ENCODE measurements at regions not wholly inside any gene's neighbourhood (a gene's known extent, or its start where the extent isn't known, plus 50 kb on each side); places are given as distances from the start of the nearest gene placed in this dataset.

DNA sequence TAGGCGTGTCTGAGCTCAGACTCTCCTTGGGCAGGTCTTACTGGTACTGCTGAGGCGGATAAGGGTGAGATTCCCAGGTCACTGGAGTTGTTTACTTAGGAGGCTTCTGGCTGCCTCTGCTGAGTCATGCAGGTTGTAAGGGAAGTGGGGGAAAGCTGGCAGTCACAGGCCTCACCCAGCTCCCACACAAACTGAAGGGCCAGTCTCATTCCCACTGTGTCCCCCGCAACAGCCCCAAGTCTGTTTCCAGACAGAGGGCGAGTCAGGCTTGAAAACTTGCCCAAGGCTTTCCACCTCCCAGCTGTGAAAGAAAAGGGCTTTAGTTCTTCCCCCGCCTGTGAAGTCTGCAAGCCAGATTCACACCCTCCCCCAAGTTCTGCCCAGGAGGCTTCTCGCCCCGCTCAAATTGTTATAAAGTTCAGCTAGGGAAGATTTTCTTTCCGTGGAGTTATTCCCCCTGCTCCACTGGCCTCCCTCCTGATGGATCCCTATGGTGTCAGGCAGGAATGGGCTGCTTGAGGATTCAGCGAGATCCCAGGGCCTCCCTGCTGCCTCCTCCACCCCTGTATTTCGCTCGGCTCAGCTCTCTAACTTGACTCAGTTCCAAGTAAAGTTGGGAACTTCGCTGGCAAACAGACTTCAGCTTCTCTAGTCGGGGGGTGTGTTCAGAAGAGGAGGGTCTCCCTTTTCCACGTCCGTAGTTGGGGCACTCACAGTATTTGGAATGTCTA is 248.6 kb downstream of the NR4A2 start:
- H3K9me3 ChIP-seq: peaks cover 0 to 19% (median 0%) of the 10 kb centered on the region in 3 donors
- H3K4me3 ChIP-seq: no peak overlapping the region
- H3K27me3 ChIP-seq: no peaks in the 10 kb centered on the region
- no peak overlapping the region for H3K27ac ChIP-seq
- 48 to 69% methylated on average over 4 to 9 of the region's 15 CpGs for WGBS, 2 donors (ENCODE audit: low coverage in 1 of 2)
- no peaks in the 10 kb centered on the region for H3K36me3 ChIP-seq
- TF ChIP-seq EP300 (IDR thresholded peaks at IDR 0.05): no peak
- no peaks in the 10 kb centered on the region for H3K4me1 ChIP-seq
- no peak for ATAC-seq

DNA sequence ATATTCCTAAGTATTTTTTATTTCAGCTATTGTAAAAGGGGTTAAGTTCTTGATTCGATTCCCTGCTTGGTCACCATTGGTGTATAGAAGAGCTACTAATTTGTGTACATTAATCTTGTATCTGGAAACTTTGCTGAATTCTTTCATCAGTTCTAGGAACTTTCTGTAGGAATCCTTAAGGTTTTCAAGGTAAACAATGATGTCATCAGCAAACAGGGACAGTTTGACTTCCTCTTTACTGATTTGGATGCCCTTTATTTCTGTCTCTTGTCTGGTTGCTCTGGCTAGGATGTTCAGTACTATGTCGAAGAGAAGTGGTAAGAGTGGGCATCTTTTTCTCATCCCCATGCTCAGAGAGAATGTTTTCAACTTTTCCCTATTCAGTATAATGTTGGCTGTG is 252.7 kb downstream of the NR4A2 start:
- Histone ChIP-seq H3K27ac (no peak overlapping the region), H3K4me1 (no peaks in the 10 kb centered on the region), H3K36me3 (no peaks in the 10 kb centered on the region), H3K9me3 (peaks cover 0 to 19% (median 0%) of the 10 kb centered on the region in 3 donors), H3K4me3 (no peak overlapping the region), H3K27me3 (no peaks in the 10 kb centered on the region)
- no peak for ATAC-seq
- no peak for TF ChIP-seq POLR2A (IDR thresholded peaks at IDR 0.05)
- TF ChIP-seq POLR2AphosphoS5 (IDR thresholded peaks at IDR 0.05): no peak
- TF ChIP-seq EP300 (IDR thresholded peaks at IDR 0.05): no peak
- TF ChIP-seq, protein P1, sequence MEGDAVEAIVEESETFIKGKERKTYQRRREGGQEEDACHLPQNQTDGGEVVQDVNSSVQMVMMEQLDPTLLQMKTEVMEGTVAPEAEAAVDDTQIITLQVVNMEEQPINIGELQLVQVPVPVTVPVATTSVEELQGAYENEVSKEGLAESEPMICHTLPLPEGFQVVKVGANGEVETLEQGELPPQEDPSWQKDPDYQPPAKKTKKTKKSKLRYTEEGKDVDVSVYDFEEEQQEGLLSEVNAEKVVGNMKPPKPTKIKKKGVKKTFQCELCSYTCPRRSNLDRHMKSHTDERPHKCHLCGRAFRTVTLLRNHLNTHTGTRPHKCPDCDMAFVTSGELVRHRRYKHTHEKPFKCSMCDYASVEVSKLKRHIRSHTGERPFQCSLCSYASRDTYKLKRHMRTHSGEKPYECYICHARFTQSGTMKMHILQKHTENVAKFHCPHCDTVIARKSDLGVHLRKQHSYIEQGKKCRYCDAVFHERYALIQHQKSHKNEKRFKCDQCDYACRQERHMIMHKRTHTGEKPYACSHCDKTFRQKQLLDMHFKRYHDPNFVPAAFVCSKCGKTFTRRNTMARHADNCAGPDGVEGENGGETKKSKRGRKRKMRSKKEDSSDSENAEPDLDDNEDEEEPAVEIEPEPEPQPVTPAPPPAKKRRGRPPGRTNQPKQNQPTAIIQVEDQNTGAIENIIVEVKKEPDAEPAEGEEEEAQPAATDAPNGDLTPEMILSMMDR (IDR thresholded peaks at IDR 0.05): no peak
- 91 to 100% methylated on average over 2 of the region's 2 CpGs for WGBS, 2 donors (ENCODE audit: low coverage in 1 of 2)

DNA sequence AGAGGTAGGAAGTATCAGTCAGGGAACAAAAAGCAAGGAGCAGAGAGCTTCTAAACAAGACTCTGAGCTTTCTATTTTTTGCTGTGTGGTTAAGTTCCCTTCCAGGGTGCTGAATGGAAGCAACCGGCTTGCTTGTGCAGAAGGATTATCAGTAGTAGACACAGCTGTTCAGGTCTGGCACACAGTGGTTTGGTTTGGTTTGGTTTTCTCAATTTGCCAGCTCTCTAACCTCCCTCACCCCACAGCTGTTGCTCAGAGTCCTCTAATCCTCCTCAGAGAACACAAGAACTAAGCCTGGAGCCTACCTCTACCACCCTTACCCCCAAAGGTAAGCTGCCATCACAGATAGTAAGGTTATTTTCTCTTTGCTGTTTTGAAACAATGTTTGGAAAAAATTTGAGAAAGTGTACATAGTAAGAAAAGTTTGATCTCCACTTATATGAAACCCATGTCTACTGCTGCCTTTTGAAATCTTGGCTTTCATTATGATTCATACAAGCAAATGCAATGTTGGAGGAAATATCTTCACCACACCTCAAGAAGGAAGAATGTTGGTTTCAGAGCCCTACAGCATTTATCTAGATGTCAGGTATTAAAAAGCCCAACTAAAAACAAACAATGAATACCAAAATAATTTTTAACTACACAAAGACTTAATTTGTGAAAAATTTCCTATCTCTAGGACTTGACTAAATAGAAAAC is 255.3 kb downstream of the NR4A2 start:
- H3K36me3 ChIP-seq: no peaks in the 10 kb centered on the region
- peaks cover 0 to 19% (median 0%) of the 10 kb centered on the region in 3 donors for H3K9me3 ChIP-seq
- H3K27ac ChIP-seq: no peak overlapping the region
- no peaks in the 10 kb centered on the region for H3K27me3 ChIP-seq
- no peak overlapping the region for H3K4me3 ChIP-seq
- no peak for ATAC-seq
- no peak for TF ChIP-seq POLR2AphosphoS5 (IDR thresholded peaks at IDR 0.05)
- TF ChIP-seq, protein P1 (IDR thresholded peaks at IDR 0.05): no peak
- H3K4me1 ChIP-seq: no peaks in the 10 kb centered on the region
- 17 to 33% methylated on average over 1 of the region's 1 CpG for WGBS, 2 donors (ENCODE audit: low coverage in 1 of 2)

DNA sequence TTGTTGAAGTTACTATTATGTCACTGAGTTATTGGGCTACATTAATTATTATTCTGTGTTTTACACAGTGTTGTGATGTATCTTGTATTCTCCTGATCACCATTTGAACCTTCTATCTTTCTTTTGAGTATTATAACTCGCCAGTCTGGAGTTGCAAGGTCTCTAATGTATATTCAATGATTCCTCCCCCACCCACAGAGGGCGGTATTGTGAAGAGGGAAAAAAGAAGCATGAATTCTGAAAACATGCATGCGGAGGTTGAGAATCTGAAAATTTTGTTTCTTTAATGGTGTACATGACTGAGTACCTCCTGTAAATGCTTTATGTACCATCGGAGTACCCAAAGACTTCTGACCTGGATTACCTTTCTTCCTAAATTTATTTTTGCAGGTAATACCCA is 266.6 kb downstream of the NR4A2 start:
- H3K9me3 ChIP-seq: no peaks in the 10 kb centered on the region
- H3K27ac ChIP-seq: no peak overlapping the region
- 81 to 94% methylated on average over 4 of the region's 4 CpGs for WGBS, 2 donors (ENCODE audit: low coverage in 1 of 2)
- no peak overlapping the region for H3K4me3 ChIP-seq
- H3K36me3 ChIP-seq: no peaks in the 10 kb centered on the region
- no peak for TF ChIP-seq POLR2A (IDR thresholded peaks at IDR 0.05)
- TF ChIP-seq POLR2AphosphoS5 (IDR thresholded peaks at IDR 0.05): no peak
- TF ChIP-seq, protein P1 (IDR thresholded peaks at IDR 0.05): no peak
- no peak for TF ChIP-seq EP300 (IDR thresholded peaks at IDR 0.05)
- ATAC-seq: no peak
- no peaks in the 10 kb centered on the region for H3K27me3 ChIP-seq
- no peaks in the 10 kb centered on the region for H3K4me1 ChIP-seq

DNA sequence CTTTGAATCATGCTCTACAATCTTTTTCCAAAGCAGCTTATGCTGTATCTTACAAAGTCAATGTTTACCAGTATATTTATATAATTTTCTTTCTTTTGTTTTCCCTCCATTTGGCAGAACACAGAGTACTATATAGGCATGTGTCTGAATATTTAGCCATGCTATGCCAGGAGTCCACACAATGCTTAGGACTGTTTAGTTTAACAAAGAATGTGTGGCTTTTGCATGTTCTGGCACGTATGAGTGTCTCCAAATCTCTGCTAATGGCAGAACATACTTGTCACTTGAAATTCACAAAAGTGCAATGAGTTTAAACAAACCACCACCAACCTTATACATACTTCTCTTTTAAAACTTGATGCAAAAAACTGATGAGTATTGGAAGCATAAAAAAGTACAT is 268.0 kb downstream of the NR4A2 start:
- no peak for ATAC-seq
- Histone ChIP-seq H3K36me3 (no peaks in the 10 kb centered on the region), H3K4me3 (no peak overlapping the region), H3K4me1 (no peaks in the 10 kb centered on the region), H3K27ac (no peak overlapping the region), H3K9me3 (no peaks in the 10 kb centered on the region), H3K27me3 (no peaks in the 10 kb centered on the region)
- TF ChIP-seq, protein P1 (IDR thresholded peaks at IDR 0.05): no peak
- TF ChIP-seq POLR2AphosphoS5 (IDR thresholded peaks at IDR 0.05) (no peak), EP300 (IDR thresholded peaks at IDR 0.05) (no peak), POLR2A (IDR thresholded peaks at IDR 0.05) (no peak)
- 20 to 23% methylated on average over 1 of the region's 1 CpG for WGBS, 2 donors (ENCODE audit: low coverage in 1 of 2)

Data from gastroesophageal sphincter (tissue), 4 donors.